Keratinocyte (primary cell): ENCODE measurements at regions not wholly inside any gene's neighbourhood (a gene's known extent, or its start where the extent isn't known, plus 50 kb on each side); places are given as distances from the start of the nearest gene placed in this dataset.

Experiments used
- DNase-seq: peaks from one replicate; pipeline ENCODE4 v3.0.0-alpha.2; 2011; ENCODE audit warnings: low read depth, missing footprints, low spot score
- FAIRE-seq: peaks from 2 replicates; lab custom pipeline; 2011; peaks lifted over from hg19 to GRCh38; lab: Jason Lieb, UNC
- H2AFZ ChIP-seq: 2 replicates; pipeline ENCODE4 v1.6.0; 2012; ENCODE audit warnings: low read length, control low read depth, inconsistent platforms; ENCODE audit not compliant: control insufficient read depth
- H3K27ac ChIP-seq: 2 replicates; pipeline ENCODE4 v1.5.1; 2011; ENCODE audit warnings: low read length; ENCODE audit not compliant: control insufficient read depth, insufficient read depth
- H3K27me3 ChIP-seq: 3 replicates; pipeline ENCODE4 v1.6.0; 2011; ENCODE audit warnings: low read length; ENCODE audit not compliant: control insufficient read depth, insufficient read depth; ENCODE audit errors: extremely low read depth
- H3K36me3 ChIP-seq, 2 experiments: 2 replicates in 1 of 2; 3 replicates in 1 of 2; pipeline ENCODE4 v1.5.1; 2011; ENCODE audit warnings: low read length in 2 of 2, mild to moderate bottlenecking in 1 of 2; ENCODE audit not compliant: control insufficient read depth in 2 of 2, insufficient read depth in 2 of 2; ENCODE audit errors: extremely low read depth in 1 of 2
- H3K4me1 ChIP-seq: 3 replicates; pipeline ENCODE4 v1.5.1; 2011; ENCODE audit warnings: low read length; ENCODE audit not compliant: control insufficient read depth, insufficient read depth; ENCODE audit errors: extremely low read depth
- H3K4me2 ChIP-seq: 3 replicates; pipeline ENCODE4 v1.6.0; 2011; ENCODE audit warnings: low read depth, low read length; ENCODE audit not compliant: control insufficient read depth, insufficient read depth; ENCODE audit errors: extremely low read depth
- H3K4me3 ChIP-seq, 3 experiments: fragments of 200-600 bp in 1 of 3; sonication (generic) in 1 of 3; 2 replicates in 2 of 3; 3 replicates in 1 of 3; pipeline ENCODE4 v1.5.1; 2011 to 2016; ENCODE audit warnings: low read length in 3 of 3, mild to moderate bottlenecking in 3 of 3, control low read depth in 2 of 3, inconsistent platforms in 1 of 3, low read depth in 1 of 3, mixed read lengths in 1 of 3, mixed run types in 1 of 3, moderate library complexity in 1 of 3; ENCODE audit not compliant: control insufficient read depth in 2 of 3, insufficient read depth in 2 of 3; ENCODE audit errors: extremely low read depth in 1 of 3
- H3K79me2 ChIP-seq: 2 replicates; pipeline ENCODE4 v1.6.0; 2012; ENCODE audit warnings: low read length; ENCODE audit not compliant: control insufficient read depth, insufficient read depth
- H3K9ac ChIP-seq: 3 replicates; pipeline ENCODE4 v1.6.0; 2011; ENCODE audit warnings: low read length; ENCODE audit not compliant: control insufficient read depth, insufficient read depth; ENCODE audit errors: extremely low read depth
- H3K9me1 ChIP-seq: 3 replicates; pipeline ENCODE4 v1.6.0; 2011; ENCODE audit warnings: low read length; ENCODE audit not compliant: control insufficient read depth, insufficient read depth; ENCODE audit errors: extremely low read depth
- H3K9me3 ChIP-seq: 2 replicates; pipeline ENCODE4 v1.5.1; 2012; ENCODE audit warnings: low read depth, low read length; ENCODE audit not compliant: control insufficient read depth
- H4K20me1 ChIP-seq: 3 replicates; pipeline ENCODE4 v1.6.0; 2011; ENCODE audit warnings: low read length; ENCODE audit not compliant: control insufficient read depth, insufficient read depth; ENCODE audit errors: extremely low read depth
- CTCF ChIP-seq, 3 experiments: IDR thresholded peaks in 1 of 3; conservative IDR thresholded peaks in 1 of 3; optimal IDR thresholded peaks in 1 of 3; 2 replicates in 2 of 3; 3 replicates in 1 of 3; pipeline versions ENCODE3 to v1.5.1; 2011; ENCODE audit warnings: low read length in 3 of 3, mild to moderate bottlenecking in 3 of 3, moderate library complexity in 2 of 3, control low read depth in 1 of 3, inconsistent platforms in 1 of 3; ENCODE audit not compliant: insufficient read depth in 2 of 3; ENCODE audit errors: extremely low read depth in 1 of 3
- EZH2 ChIP-seq: IDR thresholded peaks from one replicate; pipeline ENCODE4 v1.6.1; 2012; ENCODE audit warnings: inconsistent platforms, mild to moderate bottlenecking, low read length, moderate library complexity
- dilution Hi-C: fragments of 300-500 bp; cut with MboI; formaldehyde crosslinking; loops from one replicate; pipeline ENCODE4 v1.7.0; 2020; ENCODE audit warnings: low sequenced_read_pairs; ENCODE audit not compliant: extremely low pct_ligation_motif_present

- dilution Hi-C loops: no loop called here
- Histone ChIP-seq H3K36me3 (no peaks in the 10 kb centered on the region), H3K9me1 (no peaks in the 10 kb centered on the region), H2AFZ (no peak overlapping the region), H3K4me2 (no peak overlapping the region), H3K4me3 (no peak overlapping the region), H3K4me1 (peaks cover 7% of the 10 kb centered on the region), H3K27ac (no peak overlapping the region), H4K20me1 (no peaks in the 10 kb centered on the region), H3K27me3 (no peaks in the 10 kb centered on the region), H3K9ac (no peak overlapping the region), H3K79me2 (no peaks in the 10 kb centered on the region), H3K9me3 (no peaks in the 10 kb centered on the region)
- TF ChIP-seq EZH2 (no peak), CTCF (optimal IDR thresholded peaks at IDR 0.05 in 1 of 3, IDR thresholded peaks at IDR 0.05 in 1 of 3, conservative IDR thresholded peaks at IDR 0.05 in 1 of 3; ENCODE audit: extremely low read depth in 1 of 3, insufficient read depth in 2 of 3, low read length in 3 of 3) (no peak)
- no peak for FAIRE-seq
- no peak for DNase-seq
Observed at GRCh38 chr9:88801214-88801796, 190.0 kb upstream of the S1PR3 start.

GRCh38 chr9:88802533-88802932 lies 188.7 kb upstream of the S1PR3 start:
- FAIRE-seq: no peak
- TF ChIP-seq CTCF (optimal IDR thresholded peaks at IDR 0.05 in 1 of 3, IDR thresholded peaks at IDR 0.05 in 1 of 3, conservative IDR thresholded peaks at IDR 0.05 in 1 of 3; ENCODE audit: extremely low read depth in 1 of 3, insufficient read depth in 2 of 3, low read length in 3 of 3): no peak
- TF ChIP-seq EZH2: no peak
- H3K27me3 ChIP-seq: no peaks in the 10 kb centered on the region

More at GRCh38 chr9:88802533-88802932, 188.7 kb upstream of the S1PR3 start:
- Histone ChIP-seq H3K27ac (no peak overlapping the region), H3K4me3 (no peak overlapping the region), H3K4me2 (no peak overlapping the region), H3K9ac (no peak overlapping the region), H3K4me1 (peaks cover 7% of the 10 kb centered on the region), H3K9me3 (no peaks in the 10 kb centered on the region), H3K79me2 (no peaks in the 10 kb centered on the region), H2AFZ (no peak overlapping the region), H4K20me1 (no peaks in the 10 kb centered on the region), H3K36me3 (no peaks in the 10 kb centered on the region), H3K9me1 (no peaks in the 10 kb centered on the region)
- no peak for DNase-seq
- dilution Hi-C loops: no loop called here
